ENCODE measurements at regions not wholly inside any gene's neighbourhood (a gene's known extent, or its start where the extent isn't known, plus 50 kb on each side); places are given as distances from the start of the nearest gene placed in this dataset.

- no peak for TF ChIP-seq CTCF (IDR thresholded peaks at IDR 0.05; ENCODE audit: low read depth, low read length)
- no peak for TF ChIP-seq EZH2phosphoT487 (IDR thresholded peaks at IDR 0.05; ENCODE audit: low read depth)
Observed at GRCh38 chr3:35900079-35900478, 260.8 kb downstream of the ARPP21 start.

Data from OCI-LY3 (cell line).